Spleen (tissue), 7 donors: ENCODE measurements at regions not wholly inside any gene's neighbourhood (a gene's known extent, or its start where the extent isn't known, plus 50 kb on each side); places are given as distances from the start of the nearest gene placed in this dataset.

Experiments
- CTCF ChIP-seq, 11 experiments: fragments of 200-600 bp in 7 of 11; fragments of 450-650 bp in 4 of 11; sonication (generic) in 4 of 11; IDR thresholded peaks in 8 of 11; conservative IDR thresholded peaks in 3 of 11; 1 replicate in 7 of 11; 2 replicates in 4 of 11; pipeline versions ENCODE4 v1.4.0 to v1.8.0; 2016 to 2021; ENCODE audit warnings: antibody characterized with exemption in 11 of 11, inconsistent platforms in 4 of 11, mild to moderate bottlenecking in 1 of 11
- POLR2AphosphoS5 ChIP-seq, 3 donors: sonication (generic); formaldehyde crosslinking; IDR thresholded peaks; one replicate each; pipeline ENCODE4 v1.5.1; 2017; ENCODE audit warnings: antibody characterized with exemption in 3 of 3
- donor health status: DM: no; HTN: no; CAD: no; lungs with moderate emphysema.
- donor health status: DM: no; HTN: no; CAD: no.
- donor health status: DM: no; HTN: no; CAD: no.

GRCh38 chr14:26935733-26936132 lies 337.9 kb upstream of the NOVA1 start:
- TF ChIP-seq CTCF (IDR thresholded peaks at IDR 0.05 in 8 of 11, conservative IDR thresholded peaks at IDR 0.05 in 3 of 11) (no peak), POLR2AphosphoS5 (IDR thresholded peaks at IDR 0.05) (no peak)
